Left ventricle myocardium inferior (tissue), 1 donor: ENCODE measurements at regions not wholly inside any gene's neighbourhood (a gene's known extent, or its start where the extent isn't known, plus 50 kb on each side); places are given as distances from the start of the nearest gene placed in this dataset.

Experiments used
- DNase-seq: peaks from one replicate; pipeline ENCODE4 v3.0.0-alpha.2; 2020
- H3K27ac ChIP-seq: fragments of 200-600 bp; replicated peaks from 2 replicates; pipeline ENCODE4 v1.8.0; 2021
- H3K27me3 ChIP-seq: fragments of 200-600 bp; 2 replicates; pipeline ENCODE4 v1.8.0; 2021; ENCODE audit warnings: low read depth
- H3K36me3 ChIP-seq: fragments of 200-600 bp; 2 replicates; pipeline ENCODE4 v1.8.0; 2021
- H3K4me1 ChIP-seq: fragments of 200-600 bp; 2 replicates; pipeline ENCODE4 v1.8.0; 2021
- H3K4me3 ChIP-seq: fragments of 200-600 bp; 2 replicates; pipeline ENCODE4 v1.8.0; 2021; ENCODE audit warnings: mild to moderate bottlenecking, moderate library complexity
- H3K9me3 ChIP-seq: fragments of 200-600 bp; replicated peaks from 2 replicates; pipeline ENCODE4 v1.8.0; 2021
- CTCF ChIP-seq: fragments of 200-600 bp; IDR thresholded peaks from 2 replicates; pipeline ENCODE4 v1.8.0; 2021; ENCODE audit warnings: antibody characterized with exemption, mild to moderate bottlenecking, borderline replicate concordance
- intact Hi-C: fragments of 100-400 bp; cut with micrococcal nuclease; formaldehyde crosslinking; loops from one replicate; pipeline ENCODE4 v1.11.0; 2022
- donor health status: DM: no; HTN: yes; CAD: no; lungs with severe emphysema.

- no peak overlapping the region for H3K27ac ChIP-seq
- no peak for DNase-seq
- intact Hi-C loops, result no loop called here
Measured at GRCh38 chrX:4936315-4936714, 1222.9 kb upstream of the PRKX start.

GRCh38 chrX:4935846-4936245 lies 1222.4 kb upstream of the PRKX start:
- intact Hi-C loops, result no loop called here
- no peak for DNase-seq
- Histone ChIP-seq H3K27ac (no peak overlapping the region), H3K9me3 (no peaks in the 10 kb centered on the region), H3K4me1 (no peaks in the 10 kb centered on the region), H3K4me3 (no peak overlapping the region), H3K36me3 (no peaks in the 10 kb centered on the region), H3K27me3 (no peaks in the 10 kb centered on the region)
- TF ChIP-seq CTCF, result no peak

More at GRCh38 chrX:4936315-4936714, 1222.9 kb upstream of the PRKX start:
- Histone ChIP-seq H3K4me1 (no peaks in the 10 kb centered on the region), H3K9me3 (no peaks in the 10 kb centered on the region), H3K4me3 (no peak overlapping the region), H3K36me3 (no peaks in the 10 kb centered on the region), H3K27me3 (no peaks in the 10 kb centered on the region)
- TF ChIP-seq CTCF, result no peak

- Histone ChIP-seq H3K9me3 (no peaks in the 10 kb centered on the region), H3K27ac (no peak overlapping the region), H3K4me3 (no peak overlapping the region), H3K4me1 (no peaks in the 10 kb centered on the region), H3K36me3 (no peaks in the 10 kb centered on the region), H3K27me3 (no peaks in the 10 kb centered on the region)
- intact Hi-C loops, result no loop called here
- DNase-seq, result no peak
- TF ChIP-seq CTCF, result no peak
Measured at GRCh38 chrX:4935401-4935800, 1222.0 kb upstream of the PRKX start.

GRCh38 chrX:4932790-4933189 lies 1219.3 kb upstream of the PRKX start:
- Histone ChIP-seq H3K9me3 (no peaks in the 10 kb centered on the region), H3K4me1 (no peaks in the 10 kb centered on the region), H3K27me3 (no peaks in the 10 kb centered on the region), H3K36me3 (no peaks in the 10 kb centered on the region), H3K27ac (no peak overlapping the region), H3K4me3 (no peak overlapping the region)
- intact Hi-C loops, result no loop called here
- TF ChIP-seq CTCF, result no peak
- no peak for DNase-seq

GRCh38 chrX:4930426-4930825 lies 1217.0 kb upstream of the PRKX start:
- no peak overlapping the region for H3K4me3 ChIP-seq
- TF ChIP-seq CTCF, result no peak

GRCh38 chrX:4925911-4926310 lies 1212.5 kb upstream of the PRKX start:
- TF ChIP-seq CTCF, result no peak
- Histone ChIP-seq H3K27ac (no peak overlapping the region), H3K36me3 (no peaks in the 10 kb centered on the region), H3K4me1 (no peaks in the 10 kb centered on the region), H3K9me3 (no peaks in the 10 kb centered on the region), H3K27me3 (no peaks in the 10 kb centered on the region), H3K4me3 (no peak overlapping the region)
- intact Hi-C loops, result no loop called here
- DNase-seq, result no peak

More at GRCh38 chrX:4930426-4930825, 1217.0 kb upstream of the PRKX start:
- intact Hi-C loops, result no loop called here
- Histone ChIP-seq H3K27me3 (no peaks in the 10 kb centered on the region), H3K9me3 (no peaks in the 10 kb centered on the region), H3K27ac (no peak overlapping the region), H3K4me1 (no peaks in the 10 kb centered on the region), H3K36me3 (no peaks in the 10 kb centered on the region)
- no peak for DNase-seq
